Liver (tissue), 7 donors: ENCODE measurements at regions not wholly inside any gene's neighbourhood (a gene's known extent, or its start where the extent isn't known, plus 50 kb on each side); places are given as distances from the start of the nearest gene placed in this dataset.

ENCODE experiments used
- DNase-seq: peaks from one replicate; pipeline ENCODE4 v3.0.0-alpha.2; 2017; ENCODE audit warnings: low spot score
- H3K27ac ChIP-seq, 2 donors: one replicate each; pipeline ENCODE4 v1.7.0; 2013; ENCODE audit warnings: inconsistent platforms in 2 of 2, low read length in 2 of 2, control low read depth in 1 of 2, low read depth in 1 of 2, mild to moderate bottlenecking in 1 of 2
- H3K27me3 ChIP-seq, 4 donors: one replicate each; pipeline versions ENCODE4 v1.6.1 to v1.7.0; 2013; ENCODE audit warnings: low read length in 3 of 4, inconsistent platforms in 1 of 4, mild to moderate bottlenecking in 1 of 4, moderate library complexity in 1 of 4; ENCODE audit not compliant: control insufficient read depth in 4 of 4, insufficient read depth in 4 of 4
- H3K36me3 ChIP-seq, 4 donors: one replicate each; pipeline versions ENCODE4 v1.6.1 to v1.7.0; 2013; ENCODE audit warnings: low read length in 3 of 4, mild to moderate bottlenecking in 3 of 4, low read depth in 1 of 4, moderate library complexity in 1 of 4; ENCODE audit not compliant: control insufficient read depth in 4 of 4, insufficient read depth in 3 of 4
- H3K4me1 ChIP-seq, 4 donors: one replicate each; pipeline versions ENCODE4 v1.6.1 to v1.7.0; 2013; ENCODE audit warnings: low read length in 3 of 4, mild to moderate bottlenecking in 3 of 4, moderate library complexity in 1 of 4; ENCODE audit not compliant: control insufficient read depth in 4 of 4, insufficient read depth in 4 of 4
- H3K4me3 ChIP-seq, 3 donors: one replicate each; pipeline versions ENCODE4 v1.6.1 to v1.7.0; 2013; ENCODE audit warnings: low read length in 3 of 3, control low read depth in 1 of 3, low read depth in 1 of 3, mild to moderate bottlenecking in 1 of 3
- H3K9ac ChIP-seq, 2 donors: one replicate each; pipeline ENCODE4 v1.7.0; 2013; ENCODE audit warnings: low read length in 2 of 2, mild to moderate bottlenecking in 2 of 2, moderate library complexity in 2 of 2, control low read depth in 1 of 2, low read depth in 1 of 2
- H3K9me3 ChIP-seq, 4 donors: one replicate each; pipeline versions ENCODE4 v1.6.1 to v1.7.0; 2013; ENCODE audit warnings: low read length in 3 of 4; ENCODE audit not compliant: control insufficient read depth in 4 of 4
- EGR1 ChIP-seq, 2 donors: IDR thresholded peaks; 2 replicates each; pipeline ENCODE4 v1.6.1; 2016 to 2018; ENCODE audit warnings: antibody characterized with exemption in 2 of 2, low read depth in 2 of 2
- FOXA1 ChIP-seq: IDR thresholded peaks from 2 replicates; pipeline ENCODE4 v1.6.1; 2016; ENCODE audit warnings: antibody characterized with exemption
- FOXA2 ChIP-seq: IDR thresholded peaks from 2 replicates; pipeline ENCODE4 v1.6.1; 2016; ENCODE audit warnings: antibody characterized with exemption
- GABPA ChIP-seq, 2 donors: IDR thresholded peaks in 1 of 2; conservative IDR thresholded peaks in 1 of 2; 2 replicates each; pipeline ENCODE4 v1.6.1; 2016; ENCODE audit warnings: antibody characterized with exemption in 2 of 2, mild to moderate bottlenecking in 1 of 2, moderate library complexity in 1 of 2
- HNF4A ChIP-seq, 2 donors: conservative IDR thresholded peaks; 2 replicates each; pipeline ENCODE4 v1.6.1; 2016; ENCODE audit warnings: antibody characterized with exemption in 2 of 2, mild to moderate bottlenecking in 2 of 2
- HNF4G ChIP-seq: IDR thresholded peaks from 2 replicates; pipeline ENCODE4 v1.6.1; 2016; ENCODE audit warnings: antibody characterized with exemption
- JUND ChIP-seq, 2 donors: IDR thresholded peaks; 2 replicates each; pipeline ENCODE4 v1.6.1; 2016; ENCODE audit warnings: antibody characterized with exemption in 2 of 2
- NR2F2 ChIP-seq: IDR thresholded peaks from 2 replicates; pipeline ENCODE4 v1.6.1; 2016; ENCODE audit warnings: antibody characterized with exemption
- RAD21 ChIP-seq, 2 donors: IDR thresholded peaks; 2 replicates each; pipeline ENCODE4 v1.6.1; 2016; ENCODE audit warnings: antibody characterized with exemption in 2 of 2, mild to moderate bottlenecking in 2 of 2
- RXRA ChIP-seq, 2 donors: IDR thresholded peaks; 2 replicates each; pipeline ENCODE4 v1.6.1; 2017 to 2018; ENCODE audit warnings: antibody characterized with exemption in 2 of 2, mild to moderate bottlenecking in 1 of 2
- SP1 ChIP-seq: IDR thresholded peaks from 2 replicates; pipeline ENCODE4 v1.6.1; 2018; ENCODE audit warnings: antibody characterized with exemption, mild to moderate bottlenecking
- TAF1 ChIP-seq: conservative IDR thresholded peaks from 2 replicates; pipeline ENCODE4 v1.6.1; 2016; ENCODE audit warnings: antibody characterized with exemption, mild to moderate bottlenecking
- YY1 ChIP-seq: IDR thresholded peaks from 2 replicates; pipeline ENCODE4 v1.6.1; 2016; ENCODE audit warnings: antibody characterized with exemption, mild to moderate bottlenecking
- TF ChIP-seq, protein P1 (sequence below): IDR thresholded peaks from 2 replicates; pipeline ENCODE4 v1.6.1; 2016; ENCODE audit warnings: antibody characterized with exemption
- TF ChIP-seq, protein P2 (sequence below): IDR thresholded peaks from 2 replicates; pipeline ENCODE4 v1.6.1; 2016; ENCODE audit warnings: antibody characterized with exemption
- TF ChIP-seq, protein P3 (sequence below): IDR thresholded peaks from 2 replicates; pipeline ENCODE4 v1.6.1; 2016; ENCODE audit warnings: antibody characterized with exemption, mild to moderate bottlenecking
- TF ChIP-seq, protein P4 (sequence below): fragments of 150-350 bp; IDR thresholded peaks from 2 replicates; pipeline ENCODE4 v1.5.1; 2017; ENCODE audit warnings: improper control_type of control experiment, low read depth, low read length; ENCODE audit not compliant: missing input control
- TF ChIP-seq, protein P5 (sequence below): IDR thresholded peaks from 2 replicates; pipeline ENCODE4 v1.6.1; 2016; ENCODE audit warnings: antibody characterized with exemption
- donor health status: healthy.
- donor health status: healthy.
- donor health status: healthy.
- donor health status: healthy.

DNA sequence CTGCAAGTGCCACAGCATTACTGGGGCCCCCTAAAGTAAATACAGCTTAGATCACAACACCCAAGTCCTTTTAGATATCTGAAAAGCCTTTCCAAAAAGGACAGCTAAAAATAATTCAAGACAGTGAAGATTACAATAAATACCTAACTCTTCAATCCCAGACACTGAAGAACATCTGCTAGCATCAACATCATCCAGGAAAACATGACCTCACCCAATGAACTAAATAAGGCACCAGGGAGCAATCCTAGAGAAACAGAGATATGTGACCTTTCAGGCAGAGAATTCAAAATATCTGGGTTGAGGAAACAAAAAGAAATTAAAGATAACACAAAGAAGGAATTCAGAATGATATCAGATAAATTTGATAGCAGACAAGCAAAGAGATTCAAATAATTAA lies 71.7 kb upstream of the TTC14 start:
- TF ChIP-seq, protein P1, sequence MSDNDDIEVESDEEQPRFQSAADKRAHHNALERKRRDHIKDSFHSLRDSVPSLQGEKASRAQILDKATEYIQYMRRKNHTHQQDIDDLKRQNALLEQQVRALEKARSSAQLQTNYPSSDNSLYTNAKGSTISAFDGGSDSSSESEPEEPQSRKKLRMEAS = no peak
- no peak for TF ChIP-seq HNF4A (conservative IDR thresholded peaks at IDR 0.05)
- no peak for TF ChIP-seq FOXA1
- TF ChIP-seq RAD21 (IDR thresholded peaks at IDR 0.05) = no peak
- no peak for TF ChIP-seq JUND (IDR thresholded peaks at IDR 0.05)
- no peak for TF ChIP-seq RXRA (IDR thresholded peaks at IDR 0.05)
- TF ChIP-seq FOXA2 = no peak
- TF ChIP-seq SP1 = no peak
- TF ChIP-seq, protein P2, sequence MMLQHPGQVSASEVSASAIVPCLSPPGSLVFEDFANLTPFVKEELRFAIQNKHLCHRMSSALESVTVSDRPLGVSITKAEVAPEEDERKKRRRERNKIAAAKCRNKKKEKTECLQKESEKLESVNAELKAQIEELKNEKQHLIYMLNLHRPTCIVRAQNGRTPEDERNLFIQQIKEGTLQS = no peak
- no peak for TF ChIP-seq HNF4G
- TF ChIP-seq, protein P3, sequence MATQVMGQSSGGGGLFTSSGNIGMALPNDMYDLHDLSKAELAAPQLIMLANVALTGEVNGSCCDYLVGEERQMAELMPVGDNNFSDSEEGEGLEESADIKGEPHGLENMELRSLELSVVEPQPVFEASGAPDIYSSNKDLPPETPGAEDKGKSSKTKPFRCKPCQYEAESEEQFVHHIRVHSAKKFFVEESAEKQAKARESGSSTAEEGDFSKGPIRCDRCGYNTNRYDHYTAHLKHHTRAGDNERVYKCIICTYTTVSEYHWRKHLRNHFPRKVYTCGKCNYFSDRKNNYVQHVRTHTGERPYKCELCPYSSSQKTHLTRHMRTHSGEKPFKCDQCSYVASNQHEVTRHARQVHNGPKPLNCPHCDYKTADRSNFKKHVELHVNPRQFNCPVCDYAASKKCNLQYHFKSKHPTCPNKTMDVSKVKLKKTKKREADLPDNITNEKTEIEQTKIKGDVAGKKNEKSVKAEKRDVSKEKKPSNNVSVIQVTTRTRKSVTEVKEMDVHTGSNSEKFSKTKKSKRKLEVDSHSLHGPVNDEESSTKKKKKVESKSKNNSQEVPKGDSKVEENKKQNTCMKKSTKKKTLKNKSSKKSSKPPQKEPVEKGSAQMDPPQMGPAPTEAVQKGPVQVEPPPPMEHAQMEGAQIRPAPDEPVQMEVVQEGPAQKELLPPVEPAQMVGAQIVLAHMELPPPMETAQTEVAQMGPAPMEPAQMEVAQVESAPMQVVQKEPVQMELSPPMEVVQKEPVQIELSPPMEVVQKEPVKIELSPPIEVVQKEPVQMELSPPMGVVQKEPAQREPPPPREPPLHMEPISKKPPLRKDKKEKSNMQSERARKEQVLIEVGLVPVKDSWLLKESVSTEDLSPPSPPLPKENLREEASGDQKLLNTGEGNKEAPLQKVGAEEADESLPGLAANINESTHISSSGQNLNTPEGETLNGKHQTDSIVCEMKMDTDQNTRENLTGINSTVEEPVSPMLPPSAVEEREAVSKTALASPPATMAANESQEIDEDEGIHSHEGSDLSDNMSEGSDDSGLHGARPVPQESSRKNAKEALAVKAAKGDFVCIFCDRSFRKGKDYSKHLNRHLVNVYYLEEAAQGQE = no peak
- no peak for TF ChIP-seq EGR1 (IDR thresholded peaks at IDR 0.05; ENCODE audit: low read depth in 2 of 2)
- TF ChIP-seq, protein P4, sequence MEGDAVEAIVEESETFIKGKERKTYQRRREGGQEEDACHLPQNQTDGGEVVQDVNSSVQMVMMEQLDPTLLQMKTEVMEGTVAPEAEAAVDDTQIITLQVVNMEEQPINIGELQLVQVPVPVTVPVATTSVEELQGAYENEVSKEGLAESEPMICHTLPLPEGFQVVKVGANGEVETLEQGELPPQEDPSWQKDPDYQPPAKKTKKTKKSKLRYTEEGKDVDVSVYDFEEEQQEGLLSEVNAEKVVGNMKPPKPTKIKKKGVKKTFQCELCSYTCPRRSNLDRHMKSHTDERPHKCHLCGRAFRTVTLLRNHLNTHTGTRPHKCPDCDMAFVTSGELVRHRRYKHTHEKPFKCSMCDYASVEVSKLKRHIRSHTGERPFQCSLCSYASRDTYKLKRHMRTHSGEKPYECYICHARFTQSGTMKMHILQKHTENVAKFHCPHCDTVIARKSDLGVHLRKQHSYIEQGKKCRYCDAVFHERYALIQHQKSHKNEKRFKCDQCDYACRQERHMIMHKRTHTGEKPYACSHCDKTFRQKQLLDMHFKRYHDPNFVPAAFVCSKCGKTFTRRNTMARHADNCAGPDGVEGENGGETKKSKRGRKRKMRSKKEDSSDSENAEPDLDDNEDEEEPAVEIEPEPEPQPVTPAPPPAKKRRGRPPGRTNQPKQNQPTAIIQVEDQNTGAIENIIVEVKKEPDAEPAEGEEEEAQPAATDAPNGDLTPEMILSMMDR = no peak
- no peak for TF ChIP-seq GABPA (IDR thresholded peaks at IDR 0.05 in 1 of 2, conservative IDR thresholded peaks at IDR 0.05 in 1 of 2)
- TF ChIP-seq, protein P5, sequence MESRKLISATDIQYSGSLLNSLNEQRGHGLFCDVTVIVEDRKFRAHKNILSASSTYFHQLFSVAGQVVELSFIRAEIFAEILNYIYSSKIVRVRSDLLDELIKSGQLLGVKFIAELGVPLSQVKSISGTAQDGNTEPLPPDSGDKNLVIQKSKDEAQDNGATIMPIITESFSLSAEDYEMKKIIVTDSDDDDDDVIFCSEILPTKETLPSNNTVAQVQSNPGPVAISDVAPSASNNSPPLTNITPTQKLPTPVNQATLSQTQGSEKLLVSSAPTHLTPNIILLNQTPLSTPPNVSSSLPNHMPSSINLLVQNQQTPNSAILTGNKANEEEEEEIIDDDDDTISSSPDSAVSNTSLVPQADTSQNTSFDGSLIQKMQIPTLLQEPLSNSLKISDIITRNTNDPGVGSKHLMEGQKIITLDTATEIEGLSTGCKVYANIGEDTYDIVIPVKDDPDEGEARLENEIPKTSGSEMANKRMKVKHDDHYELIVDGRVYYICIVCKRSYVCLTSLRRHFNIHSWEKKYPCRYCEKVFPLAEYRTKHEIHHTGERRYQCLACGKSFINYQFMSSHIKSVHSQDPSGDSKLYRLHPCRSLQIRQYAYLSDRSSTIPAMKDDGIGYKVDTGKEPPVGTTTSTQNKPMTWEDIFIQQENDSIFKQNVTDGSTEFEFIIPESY = no peak
- TF ChIP-seq TAF1 = no peak
- no peak for TF ChIP-seq NR2F2
- TF ChIP-seq YY1 = no peak
- no peak overlapping the region for H3K27ac ChIP-seq

More for the DNA sequence above, 71.7 kb upstream of the TTC14 start:
- Histone ChIP-seq H3K9me3 (peaks cover 0 to 2% (median under 1%) of the 10 kb centered on the region in 4 donors), H3K9ac (no peak overlapping the region), H3K27me3 (no peaks in the 10 kb centered on the region), H3K4me1 (no peaks in the 10 kb centered on the region), H3K4me3 (no peak overlapping the region), H3K36me3 (no peaks in the 10 kb centered on the region)
- DNase-seq = no peak
